SU-DHL-6 (cell line): ENCODE measurements at regions not wholly inside any gene's neighbourhood (a gene's known extent, or its start where the extent isn't known, plus 50 kb on each side); places are given as distances from the start of the nearest gene placed in this dataset.

Experiments
- CTCF ChIP-seq: fragments of 200-600 bp; sonication (generic); IDR thresholded peaks from one replicate; pipeline ENCODE4 v1.5.1; 2017; ENCODE audit warnings: antibody characterized with exemption, mild to moderate bottlenecking, low read length, moderate library complexity; ENCODE audit not compliant: insufficient read depth, poor library complexity, severe bottlenecking
- EZH2phosphoT487 ChIP-seq: fragments of 200-600 bp; sonication (generic), shearing (Covaris generic); conservative IDR thresholded peaks from 2 replicates; pipeline ENCODE4 v1.6.1; 2018; ENCODE audit warnings: mild to moderate bottlenecking, antibody characterized with exemption, low read length, moderate library complexity, mixed read lengths

- no peak for TF ChIP-seq CTCF
- TF ChIP-seq EZH2phosphoT487, result no peak
Observed at GRCh38 chr12:84793558-84794367, 118.8 kb downstream of the SLC6A15 start.
